ENCODE measurements at regions not wholly inside any gene's neighbourhood (a gene's known extent, or its start where the extent isn't known, plus 50 kb on each side); places are given as distances from the start of the nearest gene placed in this dataset.

DNA sequence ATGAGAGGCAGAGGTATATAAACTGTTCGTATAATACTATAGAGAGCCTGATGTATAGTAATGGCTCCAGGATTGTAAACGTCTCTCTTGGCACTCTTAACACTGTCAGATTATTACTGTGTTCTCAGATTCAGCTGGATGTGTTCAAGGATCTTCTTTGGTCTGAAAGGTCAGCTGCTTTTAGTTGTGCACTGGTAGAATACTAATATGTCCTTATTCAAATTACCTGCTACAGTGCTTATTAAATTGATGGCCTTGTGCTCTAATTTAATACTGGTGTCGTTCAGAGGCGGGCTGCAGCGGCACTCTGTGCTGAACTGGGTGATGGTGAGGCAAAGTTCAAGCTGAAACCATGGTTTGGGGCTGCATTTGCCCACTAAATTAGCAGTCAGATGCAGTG is 216.7 kb upstream of the ARRDC3 start:
- no peak for TF ChIP-seq POLR2A (IDR thresholded peaks at IDR 0.05)
- TF ChIP-seq, protein P1, sequence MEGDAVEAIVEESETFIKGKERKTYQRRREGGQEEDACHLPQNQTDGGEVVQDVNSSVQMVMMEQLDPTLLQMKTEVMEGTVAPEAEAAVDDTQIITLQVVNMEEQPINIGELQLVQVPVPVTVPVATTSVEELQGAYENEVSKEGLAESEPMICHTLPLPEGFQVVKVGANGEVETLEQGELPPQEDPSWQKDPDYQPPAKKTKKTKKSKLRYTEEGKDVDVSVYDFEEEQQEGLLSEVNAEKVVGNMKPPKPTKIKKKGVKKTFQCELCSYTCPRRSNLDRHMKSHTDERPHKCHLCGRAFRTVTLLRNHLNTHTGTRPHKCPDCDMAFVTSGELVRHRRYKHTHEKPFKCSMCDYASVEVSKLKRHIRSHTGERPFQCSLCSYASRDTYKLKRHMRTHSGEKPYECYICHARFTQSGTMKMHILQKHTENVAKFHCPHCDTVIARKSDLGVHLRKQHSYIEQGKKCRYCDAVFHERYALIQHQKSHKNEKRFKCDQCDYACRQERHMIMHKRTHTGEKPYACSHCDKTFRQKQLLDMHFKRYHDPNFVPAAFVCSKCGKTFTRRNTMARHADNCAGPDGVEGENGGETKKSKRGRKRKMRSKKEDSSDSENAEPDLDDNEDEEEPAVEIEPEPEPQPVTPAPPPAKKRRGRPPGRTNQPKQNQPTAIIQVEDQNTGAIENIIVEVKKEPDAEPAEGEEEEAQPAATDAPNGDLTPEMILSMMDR (IDR thresholded peaks at IDR 0.05): no peak

Measured in heart left ventricle (tissue), 13 donors.